ENCODE measurements at regions not wholly inside any gene's neighbourhood (a gene's known extent, or its start where the extent isn't known, plus 50 kb on each side); places are given as distances from the start of the nearest gene placed in this dataset.

- Histone ChIP-seq H3K4me3 (ENCODE audit: low read depth in 1 of 5, low read length in 5 of 5) (no peak overlapping the region), H3K36me3 (ENCODE audit: control insufficient read depth in 5 of 5, insufficient read depth in 5 of 5, low read length in 5 of 5) (no peaks in the 10 kb centered on the region), H3K9me3 (ENCODE audit: control insufficient read depth in 5 of 5, low read length in 5 of 5) (no peaks in the 10 kb centered on the region), H3K9ac (ENCODE audit: low read length in 5 of 5) (no peak overlapping the region), H3K4me1 (ENCODE audit: control insufficient read depth in 5 of 5, insufficient read depth in 5 of 5, low read length in 5 of 5) (no peaks in the 10 kb centered on the region), H3K27ac (ENCODE audit: low read depth, low read length) (no peak overlapping the region), H3K27me3 (ENCODE audit: control insufficient read depth in 5 of 5, insufficient read depth in 4 of 5, low read length in 5 of 5) (peaks cover 0 to 7% (median 0%) of the 10 kb centered on the region in 5 donors)
These were observed 59.2 kb upstream of the ADGRB3 start for GRCh38 chr6:68575765-68576439.

GRCh38 chr6:68572975-68573374, 62.1 kb upstream of the ADGRB3 start:
- H3K36me3 ChIP-seq (ENCODE audit: control insufficient read depth in 5 of 5, insufficient read depth in 5 of 5, low read length in 5 of 5): no peaks in the 10 kb centered on the region
- no peak overlapping the region for H3K27ac ChIP-seq (ENCODE audit: low read depth, low read length)
- peaks cover 0 to 7% (median 0%) of the 10 kb centered on the region in 5 donors for H3K27me3 ChIP-seq (ENCODE audit: control insufficient read depth in 5 of 5, insufficient read depth in 4 of 5, low read length in 5 of 5)
- H3K9me3 ChIP-seq (ENCODE audit: control insufficient read depth in 5 of 5, low read length in 5 of 5): peaks cover 0 to 5% (median 0%) of the 10 kb centered on the region in 5 donors
- H3K9ac ChIP-seq (ENCODE audit: low read length in 5 of 5): no peak overlapping the region
- H3K4me3 ChIP-seq (ENCODE audit: low read depth in 1 of 5, low read length in 5 of 5): no peak overlapping the region
- H3K4me1 ChIP-seq (ENCODE audit: control insufficient read depth in 5 of 5, insufficient read depth in 5 of 5, low read length in 5 of 5): no peaks in the 10 kb centered on the region

GRCh38 chr6:68572525-68572924, 62.6 kb upstream of the ADGRB3 start:
- no peak overlapping the region for H3K27ac ChIP-seq (ENCODE audit: low read depth, low read length)
- no peak overlapping the region for H3K9ac ChIP-seq (ENCODE audit: low read length in 5 of 5)
- peaks cover 0 to 5% (median 0%) of the 10 kb centered on the region in 5 donors for H3K9me3 ChIP-seq (ENCODE audit: control insufficient read depth in 5 of 5, low read length in 5 of 5)
- no peak overlapping the region for H3K4me3 ChIP-seq (ENCODE audit: low read depth in 1 of 5, low read length in 5 of 5)
- no peaks in the 10 kb centered on the region for H3K36me3 ChIP-seq (ENCODE audit: control insufficient read depth in 5 of 5, insufficient read depth in 5 of 5, low read length in 5 of 5)
- H3K27me3 ChIP-seq (ENCODE audit: control insufficient read depth in 5 of 5, insufficient read depth in 4 of 5, low read length in 5 of 5): peaks cover 0 to 7% (median 0%) of the 10 kb centered on the region in 5 donors
- no peaks in the 10 kb centered on the region for H3K4me1 ChIP-seq (ENCODE audit: control insufficient read depth in 5 of 5, insufficient read depth in 5 of 5, low read length in 5 of 5)

- Histone ChIP-seq H3K27ac (ENCODE audit: low read depth, low read length) (no peak overlapping the region), H3K36me3 (ENCODE audit: control insufficient read depth in 5 of 5, insufficient read depth in 5 of 5, low read length in 5 of 5) (no peaks in the 10 kb centered on the region), H3K27me3 (ENCODE audit: control insufficient read depth in 5 of 5, insufficient read depth in 4 of 5, low read length in 5 of 5) (no peaks in the 10 kb centered on the region), H3K4me1 (ENCODE audit: control insufficient read depth in 5 of 5, insufficient read depth in 5 of 5, low read length in 5 of 5) (peaks cover 0 to 2% (median 0%) of the 10 kb centered on the region in 5 donors), H3K9ac (ENCODE audit: low read length in 5 of 5) (no peak overlapping the region), H3K9me3 (ENCODE audit: control insufficient read depth in 5 of 5, low read length in 5 of 5) (no peaks in the 10 kb centered on the region), H3K4me3 (ENCODE audit: low read depth in 1 of 5, low read length in 5 of 5) (no peak overlapping the region)
These were observed 75.4 kb upstream of the ADGRB3 start for GRCh38 chr6:68559716-68560115.

- Histone ChIP-seq H3K4me3 (ENCODE audit: low read depth in 1 of 5, low read length in 5 of 5) (no peak overlapping the region), H3K27ac (ENCODE audit: low read depth, low read length) (no peak overlapping the region)
These were observed 76.0 kb upstream of the ADGRB3 start for GRCh38 chr6:68559070-68559469.

GRCh38 chr6:68546620-68547019, 88.5 kb upstream of the ADGRB3 start:
- Histone ChIP-seq H3K27me3 (ENCODE audit: control insufficient read depth in 5 of 5, insufficient read depth in 4 of 5, low read length in 5 of 5) (no peaks in the 10 kb centered on the region), H3K9ac (ENCODE audit: low read length in 5 of 5) (no peak overlapping the region), H3K27ac (ENCODE audit: low read depth, low read length) (no peak overlapping the region), H3K4me3 (ENCODE audit: low read depth in 1 of 5, low read length in 5 of 5) (no peak overlapping the region), H3K4me1 (ENCODE audit: control insufficient read depth in 5 of 5, insufficient read depth in 5 of 5, low read length in 5 of 5) (no peaks in the 10 kb centered on the region), H3K9me3 (ENCODE audit: control insufficient read depth in 5 of 5, low read length in 5 of 5) (peaks cover 0 to 4% (median 0%) of the 10 kb centered on the region in 5 donors), H3K36me3 (ENCODE audit: control insufficient read depth in 5 of 5, insufficient read depth in 5 of 5, low read length in 5 of 5) (no peaks in the 10 kb centered on the region)

More at GRCh38 chr6:68559070-68559469, 76.0 kb upstream of the ADGRB3 start:
- H3K9ac ChIP-seq (ENCODE audit: low read length in 5 of 5): no peak overlapping the region
- peaks cover 0 to 2% (median 0%) of the 10 kb centered on the region in 5 donors for H3K4me1 ChIP-seq (ENCODE audit: control insufficient read depth in 5 of 5, insufficient read depth in 5 of 5, low read length in 5 of 5)
- H3K36me3 ChIP-seq (ENCODE audit: control insufficient read depth in 5 of 5, insufficient read depth in 5 of 5, low read length in 5 of 5): no peaks in the 10 kb centered on the region
- H3K9me3 ChIP-seq (ENCODE audit: control insufficient read depth in 5 of 5, low read length in 5 of 5): no peaks in the 10 kb centered on the region
- no peaks in the 10 kb centered on the region for H3K27me3 ChIP-seq (ENCODE audit: control insufficient read depth in 5 of 5, insufficient read depth in 4 of 5, low read length in 5 of 5)

GRCh38 chr6:68544450-68544849, 90.6 kb upstream of the ADGRB3 start:
- Histone ChIP-seq H3K9me3 (ENCODE audit: control insufficient read depth in 5 of 5, low read length in 5 of 5) (peaks cover 0 to 4% (median 0%) of the 10 kb centered on the region in 5 donors), H3K4me1 (ENCODE audit: control insufficient read depth in 5 of 5, insufficient read depth in 5 of 5, low read length in 5 of 5) (no peaks in the 10 kb centered on the region), H3K9ac (ENCODE audit: low read length in 5 of 5) (no peak overlapping the region), H3K36me3 (ENCODE audit: control insufficient read depth in 5 of 5, insufficient read depth in 5 of 5, low read length in 5 of 5) (no peaks in the 10 kb centered on the region), H3K4me3 (ENCODE audit: low read depth in 1 of 5, low read length in 5 of 5) (no peak overlapping the region), H3K27me3 (ENCODE audit: control insufficient read depth in 5 of 5, insufficient read depth in 4 of 5, low read length in 5 of 5) (no peaks in the 10 kb centered on the region), H3K27ac (ENCODE audit: low read depth, low read length) (no peak overlapping the region)

GRCh38 chr6:68533339-68533795, 101.7 kb upstream of the ADGRB3 start:
- no peaks in the 10 kb centered on the region for H3K27me3 ChIP-seq (ENCODE audit: control insufficient read depth in 5 of 5, insufficient read depth in 4 of 5, low read length in 5 of 5)
- no peaks in the 10 kb centered on the region for H3K36me3 ChIP-seq (ENCODE audit: control insufficient read depth in 5 of 5, insufficient read depth in 5 of 5, low read length in 5 of 5)
- H3K4me1 ChIP-seq (ENCODE audit: control insufficient read depth in 5 of 5, insufficient read depth in 5 of 5, low read length in 5 of 5): no peaks in the 10 kb centered on the region
- H3K27ac ChIP-seq (ENCODE audit: low read depth, low read length): no peak overlapping the region
- no peaks in the 10 kb centered on the region for H3K9me3 ChIP-seq (ENCODE audit: control insufficient read depth in 5 of 5, low read length in 5 of 5)
- H3K4me3 ChIP-seq (ENCODE audit: low read depth in 1 of 5, low read length in 5 of 5): no peak overlapping the region
- no peak overlapping the region for H3K9ac ChIP-seq (ENCODE audit: low read length in 5 of 5)

GRCh38 chr6:68527691-68528090, 107.4 kb upstream of the ADGRB3 start:
- H3K9ac ChIP-seq (ENCODE audit: low read length in 5 of 5): no peak overlapping the region
- no peak overlapping the region for H3K4me3 ChIP-seq (ENCODE audit: low read depth in 1 of 5, low read length in 5 of 5)
- H3K27ac ChIP-seq (ENCODE audit: low read depth, low read length): no peak overlapping the region
- no peaks in the 10 kb centered on the region for H3K27me3 ChIP-seq (ENCODE audit: control insufficient read depth in 5 of 5, insufficient read depth in 4 of 5, low read length in 5 of 5)
- H3K9me3 ChIP-seq (ENCODE audit: control insufficient read depth in 5 of 5, low read length in 5 of 5): peaks cover 0 to 6% (median 0%) of the 10 kb centered on the region in 5 donors
- H3K4me1 ChIP-seq (ENCODE audit: control insufficient read depth in 5 of 5, insufficient read depth in 5 of 5, low read length in 5 of 5): no peaks in the 10 kb centered on the region
- H3K36me3 ChIP-seq (ENCODE audit: control insufficient read depth in 5 of 5, insufficient read depth in 5 of 5, low read length in 5 of 5): no peaks in the 10 kb centered on the region

- Histone ChIP-seq H3K9ac (ENCODE audit: low read length in 5 of 5) (no peak overlapping the region), H3K27ac (ENCODE audit: low read depth, low read length) (no peak overlapping the region), H3K4me3 (ENCODE audit: low read depth in 1 of 5, low read length in 5 of 5) (no peak overlapping the region), H3K36me3 (ENCODE audit: control insufficient read depth in 5 of 5, insufficient read depth in 5 of 5, low read length in 5 of 5) (no peaks in the 10 kb centered on the region), H3K4me1 (ENCODE audit: control insufficient read depth in 5 of 5, insufficient read depth in 5 of 5, low read length in 5 of 5) (no peaks in the 10 kb centered on the region), H3K27me3 (ENCODE audit: control insufficient read depth in 5 of 5, insufficient read depth in 4 of 5, low read length in 5 of 5) (no peaks in the 10 kb centered on the region), H3K9me3 (ENCODE audit: control insufficient read depth in 5 of 5, low read length in 5 of 5) (no peaks in the 10 kb centered on the region)
These were observed 128.2 kb upstream of the ADGRB3 start for GRCh38 chr6:68506911-68507310.

Data from subcutaneous abdominal adipose tissue (tissue), 5 donors.